ENCODE measurements at regions not wholly inside any gene's neighbourhood (a gene's known extent, or its start where the extent isn't known, plus 50 kb on each side); places are given as distances from the start of the nearest gene placed in this dataset.

DNA sequence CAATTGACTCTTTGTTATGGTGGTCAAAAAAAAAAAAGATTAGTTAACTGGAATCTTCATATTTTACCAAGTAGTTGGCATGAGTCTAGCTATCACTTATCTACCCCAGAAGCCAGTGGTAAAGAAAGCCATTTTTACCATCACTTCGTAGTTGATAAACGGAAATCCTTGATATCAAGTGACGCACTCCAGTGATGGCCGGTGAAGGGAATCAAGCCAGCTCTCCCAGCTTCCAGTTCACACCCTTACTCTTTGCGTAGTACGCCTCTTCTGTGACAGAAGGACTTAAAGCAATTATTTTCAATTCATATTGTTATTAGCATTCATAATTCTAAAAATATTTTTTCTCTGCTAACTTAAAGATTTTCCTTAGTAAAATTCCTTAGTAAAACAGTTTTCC is 447.9 kb downstream of the GPATCH2 start:
- in situ Hi-C loops (cut with MboI; ENCODE audit: low pct_ligation_motif_present in 1 of 4, low pct_unique_long_range_greater_than_20kb in 1 of 4, low sequenced_read_pairs in 3 of 4) (no loop called here), intact Hi-C loops (cut with DNase I; ENCODE audit: low total_unique reads) (no loop called here)
- Histone ChIP-seq H3K4me3 (no peak overlapping the region), H3K9me3 (no peaks in the 10 kb centered on the region), H3K27ac (no peak overlapping the region), H3K4me1 (no peaks in the 10 kb centered on the region), H3K36me3 (no peaks in the 10 kb centered on the region), H3K27me3 (no peaks in the 10 kb centered on the region)
- DNase-seq = no peak
- 86 to 97% methylated on average over 6 of the region's 6 CpGs for WGBS, 2 donors (ENCODE audit: low coverage in 1 of 2)
- TF ChIP-seq, protein P1, sequence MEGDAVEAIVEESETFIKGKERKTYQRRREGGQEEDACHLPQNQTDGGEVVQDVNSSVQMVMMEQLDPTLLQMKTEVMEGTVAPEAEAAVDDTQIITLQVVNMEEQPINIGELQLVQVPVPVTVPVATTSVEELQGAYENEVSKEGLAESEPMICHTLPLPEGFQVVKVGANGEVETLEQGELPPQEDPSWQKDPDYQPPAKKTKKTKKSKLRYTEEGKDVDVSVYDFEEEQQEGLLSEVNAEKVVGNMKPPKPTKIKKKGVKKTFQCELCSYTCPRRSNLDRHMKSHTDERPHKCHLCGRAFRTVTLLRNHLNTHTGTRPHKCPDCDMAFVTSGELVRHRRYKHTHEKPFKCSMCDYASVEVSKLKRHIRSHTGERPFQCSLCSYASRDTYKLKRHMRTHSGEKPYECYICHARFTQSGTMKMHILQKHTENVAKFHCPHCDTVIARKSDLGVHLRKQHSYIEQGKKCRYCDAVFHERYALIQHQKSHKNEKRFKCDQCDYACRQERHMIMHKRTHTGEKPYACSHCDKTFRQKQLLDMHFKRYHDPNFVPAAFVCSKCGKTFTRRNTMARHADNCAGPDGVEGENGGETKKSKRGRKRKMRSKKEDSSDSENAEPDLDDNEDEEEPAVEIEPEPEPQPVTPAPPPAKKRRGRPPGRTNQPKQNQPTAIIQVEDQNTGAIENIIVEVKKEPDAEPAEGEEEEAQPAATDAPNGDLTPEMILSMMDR (IDR thresholded peaks at IDR 0.05) = no peak
- no peak for TF ChIP-seq POLR2A (IDR thresholded peaks at IDR 0.05)
- TF ChIP-seq EP300 (IDR thresholded peaks at IDR 0.05; ENCODE audit: low read depth) = no peak
- TF ChIP-seq POLR2AphosphoS5 (IDR thresholded peaks at IDR 0.05) = no peak

- TF ChIP-seq EP300 (IDR thresholded peaks at IDR 0.05; ENCODE audit: low read depth) (no peak), POLR2AphosphoS5 (IDR thresholded peaks at IDR 0.05) (no peak), POLR2A (IDR thresholded peaks at IDR 0.05) (no peak)
- TF ChIP-seq, protein P1 (IDR thresholded peaks at IDR 0.05) = no peak
- no peaks in the 10 kb centered on the region for H3K27me3 ChIP-seq
- intact Hi-C loops (cut with DNase I; ENCODE audit: low total_unique reads) = no loop called here
- H3K9me3 ChIP-seq = no peaks in the 10 kb centered on the region
- H3K36me3 ChIP-seq = no peaks in the 10 kb centered on the region
- in situ Hi-C loops (cut with MboI; ENCODE audit: low pct_ligation_motif_present in 1 of 4, low pct_unique_long_range_greater_than_20kb in 1 of 4, low sequenced_read_pairs in 3 of 4) = no loop called here
- DNase-seq = no peak
- H3K4me3 ChIP-seq = no peak overlapping the region
- H3K27ac ChIP-seq = no peak overlapping the region
- no peaks in the 10 kb centered on the region for H3K4me1 ChIP-seq
Measured at GRCh38 chr1:217181756-217182155, 449.1 kb downstream of the GPATCH2 start.

GRCh38 chr1:217181176-217181746 is 449.6 kb downstream of the GPATCH2 start:
- DNase-seq = no peak
- TF ChIP-seq, protein P1 (IDR thresholded peaks at IDR 0.05) = no peak
- no peak for TF ChIP-seq EP300 (IDR thresholded peaks at IDR 0.05; ENCODE audit: low read depth)
- TF ChIP-seq POLR2A (IDR thresholded peaks at IDR 0.05) = no peak
- no peak for TF ChIP-seq POLR2AphosphoS5 (IDR thresholded peaks at IDR 0.05)
- H3K27me3 ChIP-seq = no peaks in the 10 kb centered on the region
- H3K36me3 ChIP-seq = no peaks in the 10 kb centered on the region
- no peak overlapping the region for H3K4me3 ChIP-seq
- no peaks in the 10 kb centered on the region for H3K4me1 ChIP-seq
- WGBS, 2 donors (ENCODE audit: low coverage in 1 of 2) = 63 to 72% methylated on average over 3 of the region's 3 CpGs
- no peak overlapping the region for H3K27ac ChIP-seq
- in situ Hi-C loops (cut with MboI; ENCODE audit: low pct_ligation_motif_present in 1 of 4, low pct_unique_long_range_greater_than_20kb in 1 of 4, low sequenced_read_pairs in 3 of 4) (no loop called here), intact Hi-C loops (cut with DNase I; ENCODE audit: low total_unique reads) (no loop called here)
- H3K9me3 ChIP-seq = no peaks in the 10 kb centered on the region

GRCh38 chr1:217180443-217180842 is 450.4 kb downstream of the GPATCH2 start:
- Histone ChIP-seq H3K27ac (no peak overlapping the region), H3K4me3 (no peak overlapping the region), H3K36me3 (no peaks in the 10 kb centered on the region), H3K27me3 (no peaks in the 10 kb centered on the region), H3K9me3 (no peaks in the 10 kb centered on the region), H3K4me1 (no peaks in the 10 kb centered on the region)
- 64 to 79% methylated on average over 4 of the region's 4 CpGs for WGBS, 2 donors (ENCODE audit: low coverage in 1 of 2)
- in situ Hi-C loops (cut with MboI; ENCODE audit: low pct_ligation_motif_present in 1 of 4, low pct_unique_long_range_greater_than_20kb in 1 of 4, low sequenced_read_pairs in 3 of 4) (no loop called here), intact Hi-C loops (cut with DNase I; ENCODE audit: low total_unique reads) (no loop called here)
- DNase-seq = no peak
- TF ChIP-seq EP300 (IDR thresholded peaks at IDR 0.05; ENCODE audit: low read depth) (no peak), POLR2AphosphoS5 (IDR thresholded peaks at IDR 0.05) (no peak), POLR2A (IDR thresholded peaks at IDR 0.05) (no peak)
- TF ChIP-seq, protein P1 (IDR thresholded peaks at IDR 0.05) = no peak
